Immature natural killer cell (primary cell): ENCODE measurements at regions not wholly inside any gene's neighbourhood (a gene's known extent, or its start where the extent isn't known, plus 50 kb on each side); places are given as distances from the start of the nearest gene placed in this dataset.
A peak's percentile ranks its signal among the peaks of the same experiment; 100 is the strongest.

ENCODE experiments used
- DNase-seq, 3 donors: peaks; one replicate each; pipeline ENCODE4 v3.0.0; 2022; ENCODE audit warnings: mixed read lengths in 1 of 3
- H3K27ac Mint-ChIP-seq, 6 donors: one replicate each; pipeline ENCODE4 v1.8.0; 2020; ENCODE audit warnings: mixed read lengths in 6 of 6, mild to moderate bottlenecking in 5 of 6, inconsistent platforms in 4 of 6, moderate library complexity in 3 of 6
- H3K27me3 Mint-ChIP-seq, 3 donors: one replicate each; pipeline ENCODE4 v1.8.0; 2020 to 2021; ENCODE audit warnings: low read depth in 3 of 3, mild to moderate bottlenecking in 3 of 3, mixed read lengths in 3 of 3, moderate library complexity in 3 of 3, inconsistent platforms in 1 of 3
- H3K36me3 Mint-ChIP-seq, 3 donors: one replicate each; pipeline ENCODE4 v1.8.0; 2020; ENCODE audit warnings: mixed read lengths in 3 of 3, inconsistent platforms in 2 of 3, mild to moderate bottlenecking in 2 of 3
- H3K4me1 Mint-ChIP-seq, 2 donors: one replicate each; pipeline ENCODE4 v1.8.0; 2020; ENCODE audit warnings: inconsistent platforms in 2 of 2, mild to moderate bottlenecking in 2 of 2, mixed read lengths in 2 of 2, moderate library complexity in 1 of 2
- H3K4me3 Mint-ChIP-seq, 5 donors: one replicate each; pipeline ENCODE4 v1.8.0; 2020; ENCODE audit warnings: mild to moderate bottlenecking in 5 of 5, mixed read lengths in 5 of 5, inconsistent platforms in 3 of 5, moderate library complexity in 3 of 5
- H3K9me3 Mint-ChIP-seq, 6 donors: one replicate each; pipeline ENCODE4 v1.8.0; 2020; ENCODE audit warnings: mild to moderate bottlenecking in 6 of 6, mixed read lengths in 6 of 6, inconsistent platforms in 4 of 6, moderate library complexity in 3 of 6

DNA sequence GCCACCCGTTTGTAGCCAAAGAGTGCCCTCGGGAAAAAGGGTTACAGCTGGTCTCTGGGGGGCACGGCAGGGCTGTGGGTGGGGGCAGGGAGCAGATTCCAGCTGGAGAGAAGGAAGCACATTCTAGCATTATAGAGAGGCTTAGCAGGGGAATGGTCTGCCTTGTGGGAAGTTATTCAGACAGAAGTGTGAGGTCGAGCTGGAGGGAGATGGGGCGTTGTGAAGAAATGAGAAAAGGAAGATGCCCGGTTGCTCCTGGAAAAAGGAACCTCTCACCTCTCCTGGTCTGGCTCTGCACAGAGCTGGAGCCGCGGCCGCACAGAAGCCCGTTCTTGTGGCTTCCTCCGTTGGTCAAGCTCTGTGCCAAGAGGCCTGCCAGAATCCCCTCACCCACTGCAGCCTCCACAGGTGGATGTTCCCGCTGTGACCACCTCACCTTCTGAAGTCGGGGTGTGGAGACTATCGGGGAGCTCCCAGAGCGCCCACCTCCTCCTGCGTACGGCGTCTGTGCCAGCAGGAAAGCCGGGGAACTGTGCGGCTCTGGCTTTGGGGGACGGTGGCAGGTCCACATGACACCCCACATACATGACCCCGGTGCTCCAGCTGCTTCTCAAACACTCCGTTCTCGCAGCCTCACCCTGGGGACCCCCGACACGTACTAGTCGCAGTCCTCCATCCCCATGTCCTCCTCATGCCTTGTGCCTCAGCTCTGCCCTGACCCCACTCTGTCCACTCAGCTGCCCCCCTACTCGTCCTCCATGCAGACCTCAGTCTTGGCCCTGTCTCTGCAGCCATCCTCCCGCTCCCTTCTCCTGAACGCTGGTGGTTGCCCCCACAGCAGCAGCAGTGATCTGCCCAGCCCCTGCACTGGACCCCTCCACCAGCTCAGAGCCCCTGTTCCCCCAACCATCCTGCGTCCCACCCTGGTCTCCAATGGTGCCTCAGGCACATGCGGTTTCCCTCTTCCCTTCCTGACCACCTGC is 52.2 kb upstream of the HGFAC start:
- H3K4me3 Mint-ChIP-seq: peak overlapping the region in 4 of 5 donors; percentile 21 to 85 (median 63)
- peak overlapping the region in 4 of 6 donors; percentile 7 to 75 (median 40) for H3K27ac Mint-ChIP-seq
- DNase-seq: no peak
- peaks cover 19 to 22% of the 10 kb centered on the region in 2 donors for H3K4me1 Mint-ChIP-seq
- H3K27me3 Mint-ChIP-seq: peaks cover 3 to 6% (median 5%) of the 10 kb centered on the region in 3 donors
- no peaks in the 10 kb centered on the region for H3K36me3 Mint-ChIP-seq
- no peaks in the 10 kb centered on the region for H3K9me3 Mint-ChIP-seq

DNA sequence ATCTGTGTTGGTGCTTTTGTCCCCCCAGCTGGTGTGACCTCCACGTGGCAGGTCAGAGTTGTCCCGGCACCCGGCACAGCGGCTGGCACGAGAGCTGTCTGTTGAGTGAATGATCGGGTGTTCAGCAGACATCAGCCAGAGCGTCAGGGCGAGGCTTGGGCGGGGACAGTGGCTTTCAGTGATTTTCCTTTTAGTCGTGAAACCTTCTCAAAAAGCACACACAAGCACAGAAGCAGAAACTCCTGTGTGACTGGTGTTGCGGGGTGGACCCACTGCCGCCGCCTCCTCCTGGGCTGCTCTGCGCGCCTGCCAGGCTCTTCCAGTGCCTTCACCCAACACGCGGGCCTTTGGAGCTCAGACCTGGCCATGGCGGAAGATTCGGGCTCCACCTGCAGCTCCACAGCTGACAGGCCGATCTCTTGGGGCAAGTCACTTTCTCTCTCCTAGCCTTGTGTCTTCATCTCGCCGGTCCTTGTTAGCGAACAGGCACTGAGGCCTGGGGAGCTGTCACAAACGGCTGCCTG is 51.4 kb upstream of the HGFAC start:
- H3K4me3 Mint-ChIP-seq: no peak overlapping the region
- DNase-seq: no peak

DNA sequence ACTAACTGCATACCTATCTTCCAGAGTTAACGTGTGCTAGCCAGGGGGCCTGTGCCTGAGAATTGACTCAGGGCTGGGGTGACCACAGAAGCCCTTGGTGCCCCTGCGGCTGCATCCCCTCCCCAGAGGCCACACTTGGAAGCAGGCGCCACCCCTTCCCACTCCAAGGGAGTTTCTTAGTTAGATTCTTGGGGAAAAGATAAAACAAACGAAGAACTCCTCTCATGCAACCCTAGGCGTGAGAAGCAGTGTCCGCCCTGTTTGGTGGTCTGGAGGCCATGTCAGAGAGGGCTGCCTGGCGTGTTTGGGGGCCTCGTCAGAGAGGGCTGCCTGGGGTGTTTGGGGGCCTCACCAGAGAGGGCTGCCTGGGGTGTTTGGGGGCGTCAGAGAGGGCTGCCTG is 50.3 kb upstream of the HGFAC start:
- H3K36me3 Mint-ChIP-seq: peaks cover 0 to 1% (median 0%) of the 10 kb centered on the region in 3 donors
- H3K4me3 Mint-ChIP-seq: no peak overlapping the region
- no peak overlapping the region for H3K27ac Mint-ChIP-seq
- DNase-seq: no peak
- H3K27me3 Mint-ChIP-seq: peaks cover 2 to 4% (median 3%) of the 10 kb centered on the region in 3 donors
- no peaks in the 10 kb centered on the region for H3K9me3 Mint-ChIP-seq
- peaks cover 8 to 12% of the 10 kb centered on the region in 2 donors for H3K4me1 Mint-ChIP-seq

More for the DNA sequence above, 51.4 kb upstream of the HGFAC start:
- H3K36me3 Mint-ChIP-seq: no peaks in the 10 kb centered on the region
- no peaks in the 10 kb centered on the region for H3K9me3 Mint-ChIP-seq
- no peak overlapping the region for H3K27ac Mint-ChIP-seq
- H3K4me1 Mint-ChIP-seq: peaks cover 17 to 20% of the 10 kb centered on the region in 2 donors
- peaks cover 3 to 6% (median 4%) of the 10 kb centered on the region in 3 donors for H3K27me3 Mint-ChIP-seq
